ENCODE measurements at regions not wholly inside any gene's neighbourhood (a gene's known extent, or its start where the extent isn't known, plus 50 kb on each side); places are given as distances from the start of the nearest gene placed in this dataset.
"Not testable (repeated sequence)": the region's sequence is repeated elsewhere in the genome, so short reads cannot be mapped to it uniquely, and the experiment has no call there.

- in situ Hi-C loops (cut with HindIII; ENCODE audit: low sequenced_read_pairs); DNase-seq (ENCODE audit: low read depth, low spot score); H3K4me3 ChIP-seq (ENCODE audit: low read depth, low read length): not testable (repeated sequence)
Observed at GRCh38 chr15:101965353-101965752, 153.4 kb downstream of the OR4F15 start.

- DNase-seq (ENCODE audit: low read depth, low spot score); in situ Hi-C loops (cut with HindIII; ENCODE audit: low sequenced_read_pairs); H3K4me3 ChIP-seq (ENCODE audit: low read depth, low read length): not testable (repeated sequence)
Observed at GRCh38 chr15:101965860-101966259, 153.9 kb downstream of the OR4F15 start.

GRCh38 chr15:101967364-101967763 is 155.4 kb downstream of the OR4F15 start:
- H3K4me3 ChIP-seq (ENCODE audit: low read depth, low read length); DNase-seq (ENCODE audit: low read depth, low spot score); in situ Hi-C loops (cut with HindIII; ENCODE audit: low sequenced_read_pairs): not testable (repeated sequence)

GRCh38 chr15:101970605-101971004 is 158.6 kb downstream of the OR4F15 start:
- in situ Hi-C loops (cut with HindIII; ENCODE audit: low sequenced_read_pairs); H3K4me3 ChIP-seq (ENCODE audit: low read depth, low read length); DNase-seq (ENCODE audit: low read depth, low spot score): not testable (repeated sequence)

- H3K4me3 ChIP-seq (ENCODE audit: low read depth, low read length); DNase-seq (ENCODE audit: low read depth, low spot score); in situ Hi-C loops (cut with HindIII; ENCODE audit: low sequenced_read_pairs): not testable (repeated sequence)
Observed at GRCh38 chr15:101977281-101977680, 165.3 kb downstream of the OR4F15 start.

GRCh38 chr15:101980206-101980910 is 168.4 kb downstream of the OR4F15 start:
- DNase-seq (ENCODE audit: low read depth, low spot score), result peak; percentile 20
- H3K4me3 ChIP-seq (ENCODE audit: low read depth, low read length); in situ Hi-C loops (cut with HindIII; ENCODE audit: low sequenced_read_pairs): not testable (repeated sequence)

Measured in astrocyte of the spinal cord (primary cell).